Stomach (tissue), 4 donors: ENCODE measurements at regions not wholly inside any gene's neighbourhood (a gene's known extent, or its start where the extent isn't known, plus 50 kb on each side); places are given as distances from the start of the nearest gene placed in this dataset.

Source experiments
- CTCF ChIP-seq, 7 experiments: fragments of 450-650 bp in 4 of 7; fragments of 200-600 bp in 3 of 7; sonication (generic) in 3 of 7; IDR thresholded peaks; one replicate each; pipeline ENCODE4 v1.5.1; 2016 to 2019; ENCODE audit warnings: antibody characterized with exemption in 7 of 7, control low read depth in 2 of 7, mild to moderate bottlenecking in 1 of 7
- EP300 ChIP-seq: sonication (generic); formaldehyde crosslinking; IDR thresholded peaks from one replicate; pipeline ENCODE4 v1.6.1; 2017; ENCODE audit warnings: antibody characterized with exemption
- POLR2A ChIP-seq, 4 donors: fragments of 450-650 bp; IDR thresholded peaks; one replicate each; pipeline ENCODE4 v1.6.1; 2016; ENCODE audit warnings: antibody characterized with exemption in 4 of 4, control low read depth in 2 of 4, mild to moderate bottlenecking in 1 of 4, moderate library complexity in 1 of 4
- POLR2AphosphoS5 ChIP-seq, 3 donors: sonication (generic); formaldehyde crosslinking; IDR thresholded peaks; one replicate each; pipeline ENCODE4 v1.6.1; 2016; ENCODE audit warnings: antibody characterized with exemption in 3 of 3

- no peak for TF ChIP-seq CTCF (IDR thresholded peaks at IDR 0.05)
- TF ChIP-seq POLR2A (IDR thresholded peaks at IDR 0.05): no peak
- TF ChIP-seq POLR2AphosphoS5 (IDR thresholded peaks at IDR 0.05): no peak
- no peak for TF ChIP-seq EP300
Measured at GRCh38 chr11:80620867-80621266, 1180.0 kb upstream of the TENM4 start.
